ENCODE measurements at regions not wholly inside any gene's neighbourhood (a gene's known extent, or its start where the extent isn't known, plus 50 kb on each side); places are given as distances from the start of the nearest gene placed in this dataset.

GRCh38 chr13:82221621-82222020 lies 1660.7 kb downstream of the SLITRK1 start:
- H3K4me1 ChIP-seq (ENCODE audit: insufficient read depth): no peaks in the 10 kb centered on the region
- H3K27me3 Mint-ChIP-seq (ENCODE audit: insufficient read depth, low read depth, poor library complexity): no peaks in the 10 kb centered on the region
- H3K9me2 ChIP-seq (ENCODE audit: insufficient read depth): no peaks in the 10 kb centered on the region
- H3K27ac Mint-ChIP-seq: no peak overlapping the region
- ATAC-seq: no peak
- H3K4me3 ChIP-seq: no peak overlapping the region
- no peak overlapping the region for H3K4me2 ChIP-seq
- DNase-seq (ENCODE audit: low spot score): no peak
- H3K36me3 ChIP-seq (ENCODE audit: insufficient read depth): no peaks in the 10 kb centered on the region
- H3K9me3 Mint-ChIP-seq: peaks cover under 1% of the 10 kb centered on the region
- H4K20me1 ChIP-seq (replicated peaks; ENCODE audit: insufficient read depth): no peaks in the 10 kb centered on the region
- TF ChIP-seq STAT1 (IDR thresholded peaks at IDR 0.05; ENCODE audit: unreplicated experiment) (no peak), EZH2phosphoT487 (IDR thresholded peaks at IDR 0.05; ENCODE audit: unreplicated experiment) (no peak), CTCF (conservative IDR thresholded peaks at IDR 0.05; ENCODE audit: low read depth in 2 of 2) (no peak), POLR2AphosphoS5 (IDR thresholded peaks at IDR 0.05; ENCODE audit: low read depth) (no peak), ZNF331 (CRISPR knock-in tag; IDR thresholded peaks at IDR 0.05; ENCODE audit: low read depth) (no peak), EZH2 (IDR thresholded peaks at IDR 0.05; ENCODE audit: low read depth, unreplicated experiment) (no peak), CREB1 (CRISPR knock-in tag; IDR thresholded peaks at IDR 0.05; ENCODE audit: low read depth) (no peak), ZNF462 (CRISPR knock-in tag; IDR thresholded peaks at IDR 0.05) (no peak), NANOG (IDR thresholded peaks at IDR 0.05; ENCODE audit: borderline replicate concordance) (no peak)
- TF ChIP-seq, protein P1, sequence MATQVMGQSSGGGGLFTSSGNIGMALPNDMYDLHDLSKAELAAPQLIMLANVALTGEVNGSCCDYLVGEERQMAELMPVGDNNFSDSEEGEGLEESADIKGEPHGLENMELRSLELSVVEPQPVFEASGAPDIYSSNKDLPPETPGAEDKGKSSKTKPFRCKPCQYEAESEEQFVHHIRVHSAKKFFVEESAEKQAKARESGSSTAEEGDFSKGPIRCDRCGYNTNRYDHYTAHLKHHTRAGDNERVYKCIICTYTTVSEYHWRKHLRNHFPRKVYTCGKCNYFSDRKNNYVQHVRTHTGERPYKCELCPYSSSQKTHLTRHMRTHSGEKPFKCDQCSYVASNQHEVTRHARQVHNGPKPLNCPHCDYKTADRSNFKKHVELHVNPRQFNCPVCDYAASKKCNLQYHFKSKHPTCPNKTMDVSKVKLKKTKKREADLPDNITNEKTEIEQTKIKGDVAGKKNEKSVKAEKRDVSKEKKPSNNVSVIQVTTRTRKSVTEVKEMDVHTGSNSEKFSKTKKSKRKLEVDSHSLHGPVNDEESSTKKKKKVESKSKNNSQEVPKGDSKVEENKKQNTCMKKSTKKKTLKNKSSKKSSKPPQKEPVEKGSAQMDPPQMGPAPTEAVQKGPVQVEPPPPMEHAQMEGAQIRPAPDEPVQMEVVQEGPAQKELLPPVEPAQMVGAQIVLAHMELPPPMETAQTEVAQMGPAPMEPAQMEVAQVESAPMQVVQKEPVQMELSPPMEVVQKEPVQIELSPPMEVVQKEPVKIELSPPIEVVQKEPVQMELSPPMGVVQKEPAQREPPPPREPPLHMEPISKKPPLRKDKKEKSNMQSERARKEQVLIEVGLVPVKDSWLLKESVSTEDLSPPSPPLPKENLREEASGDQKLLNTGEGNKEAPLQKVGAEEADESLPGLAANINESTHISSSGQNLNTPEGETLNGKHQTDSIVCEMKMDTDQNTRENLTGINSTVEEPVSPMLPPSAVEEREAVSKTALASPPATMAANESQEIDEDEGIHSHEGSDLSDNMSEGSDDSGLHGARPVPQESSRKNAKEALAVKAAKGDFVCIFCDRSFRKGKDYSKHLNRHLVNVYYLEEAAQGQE (IDR thresholded peaks at IDR 0.05; ENCODE audit: unreplicated experiment): no peak
- TF ChIP-seq, protein P2, sequence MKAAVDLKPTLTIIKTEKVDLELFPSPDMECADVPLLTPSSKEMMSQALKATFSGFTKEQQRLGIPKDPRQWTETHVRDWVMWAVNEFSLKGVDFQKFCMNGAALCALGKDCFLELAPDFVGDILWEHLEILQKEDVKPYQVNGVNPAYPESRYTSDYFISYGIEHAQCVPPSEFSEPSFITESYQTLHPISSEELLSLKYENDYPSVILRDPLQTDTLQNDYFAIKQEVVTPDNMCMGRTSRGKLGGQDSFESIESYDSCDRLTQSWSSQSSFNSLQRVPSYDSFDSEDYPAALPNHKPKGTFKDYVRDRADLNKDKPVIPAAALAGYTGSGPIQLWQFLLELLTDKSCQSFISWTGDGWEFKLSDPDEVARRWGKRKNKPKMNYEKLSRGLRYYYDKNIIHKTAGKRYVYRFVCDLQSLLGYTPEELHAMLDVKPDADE (IDR thresholded peaks at IDR 0.05): no peak
- no peaks in the 10 kb centered on the region for H3K27me3 ChIP-seq (ENCODE audit: insufficient read depth)
- no peaks in the 10 kb centered on the region for H3K79me2 ChIP-seq (replicated peaks; ENCODE audit: insufficient read depth)
- no peaks in the 10 kb centered on the region for H3K36me3 Mint-ChIP-seq (ENCODE audit: low read depth)
- no peak overlapping the region for H2AFZ ChIP-seq
- H3K4me1 Mint-ChIP-seq: no peaks in the 10 kb centered on the region
- no peaks in the 10 kb centered on the region for H3F3A ChIP-seq (replicated peaks; ENCODE audit: low read depth)
- no peak overlapping the region for H3K4me3 Mint-ChIP-seq
- no peak overlapping the region for H3K27ac ChIP-seq (ENCODE audit: low read depth)
